H9 (cell line): ENCODE measurements at regions not wholly inside any gene's neighbourhood (a gene's known extent, or its start where the extent isn't known, plus 50 kb on each side); places are given as distances from the start of the nearest gene placed in this dataset.

Experiments
- DNase-seq: peaks from one replicate; pipeline ENCODE4 v3.0.0-alpha.2; 2017
- H2AFZ ChIP-seq: one replicate; pipeline ENCODE4 v1.6.1; 2013; ENCODE audit warnings: mild to moderate bottlenecking, low read length, control low read depth, moderate library complexity
- H2AK5ac ChIP-seq: 2 replicates; pipeline ENCODE4 v1.6.1; 2013; ENCODE audit warnings: low read length, control low read depth, mixed read lengths; ENCODE audit not compliant: insufficient read length
- H2BK120ac ChIP-seq: one replicate; pipeline ENCODE4 v1.6.1; 2013; ENCODE audit warnings: low read depth, mild to moderate bottlenecking, low read length, control low read depth, inconsistent platforms; ENCODE audit not compliant: poor library complexity, severe bottlenecking
- H2BK12ac ChIP-seq: 2 replicates; pipeline ENCODE4 v1.6.1; 2013; ENCODE audit warnings: low read length, control low read depth, mixed read lengths, low read depth; ENCODE audit not compliant: insufficient read length
- H2BK15ac ChIP-seq: 2 replicates; pipeline ENCODE4 v1.6.1; 2013; ENCODE audit warnings: low read depth, low read length, control low read depth
- H2BK20ac ChIP-seq: one replicate; pipeline ENCODE4 v1.6.1; 2013; ENCODE audit warnings: low read depth, mild to moderate bottlenecking, low read length, control low read depth, inconsistent platforms; ENCODE audit not compliant: poor library complexity, severe bottlenecking
- H2BK5ac ChIP-seq: 2 replicates; pipeline ENCODE4 v1.6.1; 2013; ENCODE audit warnings: low read length, control low read depth, mixed read lengths; ENCODE audit not compliant: insufficient read length
- H3K14ac ChIP-seq: 2 replicates; pipeline ENCODE4 v1.6.1; 2013; ENCODE audit warnings: low read length, control low read depth; ENCODE audit not compliant: insufficient read depth
- H3K18ac ChIP-seq: 2 replicates; pipeline ENCODE4 v1.6.1; 2013; ENCODE audit warnings: low read depth, mild to moderate bottlenecking, mixed read lengths, low read length, control low read depth; ENCODE audit not compliant: insufficient read length
- H3K23ac ChIP-seq: 2 replicates; pipeline ENCODE4 v1.6.1; 2013; ENCODE audit warnings: low read length, control low read depth, mixed read lengths, low read depth; ENCODE audit not compliant: insufficient read length
- H3K23me2 ChIP-seq: 2 replicates; pipeline ENCODE4 v1.6.1; 2013; ENCODE audit warnings: low read depth, mild to moderate bottlenecking, mixed read lengths, low read length, control low read depth; ENCODE audit not compliant: insufficient read length, poor library complexity, severe bottlenecking
- H3K27ac ChIP-seq: 2 replicates; pipeline ENCODE4 v1.5.1; 2013; ENCODE audit warnings: low read length, control low read depth, mixed read lengths, low read depth; ENCODE audit not compliant: insufficient read length
- H3K27me3 ChIP-seq: 2 replicates; pipeline ENCODE4 v1.6.1; 2013; ENCODE audit warnings: low read length, control low read depth, inconsistent platforms; ENCODE audit not compliant: insufficient read depth
- H3K4ac ChIP-seq: 2 replicates; pipeline ENCODE4 v1.6.1; 2013; ENCODE audit warnings: low read depth, mild to moderate bottlenecking, control low read depth, inconsistent platforms, low read length, moderate library complexity
- H3K4me1 ChIP-seq: 2 replicates; pipeline ENCODE4 v1.6.1; 2013; ENCODE audit warnings: low read length, control low read depth, inconsistent platforms; ENCODE audit not compliant: insufficient read depth
- H3K4me2 ChIP-seq: 2 replicates; pipeline ENCODE4 v1.6.1; 2013; ENCODE audit warnings: low read length, control low read depth, mixed read lengths; ENCODE audit not compliant: insufficient read length, insufficient read depth
- H3K56ac ChIP-seq: 2 replicates; pipeline ENCODE4 v1.6.1; 2013; ENCODE audit warnings: low read depth, mild to moderate bottlenecking, mixed read lengths, low read length, control low read depth; ENCODE audit not compliant: insufficient read length
- H3K79me1 ChIP-seq: 2 replicates; pipeline ENCODE4 v1.6.1; 2013; ENCODE audit warnings: low read depth, mild to moderate bottlenecking, moderate library complexity, low read length, control low read depth, inconsistent platforms; ENCODE audit not compliant: insufficient read depth, poor library complexity, severe bottlenecking
- H3K79me2 ChIP-seq: 2 replicates; pipeline ENCODE4 v1.6.1; 2013; ENCODE audit warnings: low read length, control low read depth, inconsistent platforms; ENCODE audit not compliant: insufficient read depth
- H3K9ac ChIP-seq: 2 replicates; pipeline ENCODE4 v1.6.1; 2013; ENCODE audit warnings: low read length, control low read depth, mixed read lengths; ENCODE audit not compliant: insufficient read length; ENCODE audit errors: extremely low read depth
- H3K9me3 ChIP-seq: one replicate; pipeline ENCODE4 v1.6.1; 2013; ENCODE audit warnings: low read depth, low read length, inconsistent platforms; ENCODE audit not compliant: control insufficient read depth
- H3T11ph ChIP-seq: one replicate; pipeline ENCODE4 v1.6.1; 2013; ENCODE audit warnings: mild to moderate bottlenecking, low read length, control low read depth, inconsistent platforms
- H4K20me1 ChIP-seq: one replicate; pipeline ENCODE4 v1.6.1; 2013; ENCODE audit not compliant: control insufficient read depth, insufficient read length, insufficient read depth
- H4K5ac ChIP-seq: 2 replicates; pipeline ENCODE4 v1.6.1; 2013; ENCODE audit warnings: low read depth, mild to moderate bottlenecking, mixed read lengths, low read length, control low read depth; ENCODE audit not compliant: insufficient read length
- H4K8ac ChIP-seq: replicated peaks from 2 replicates; pipeline ENCODE4 v1.6.1; 2013; ENCODE audit warnings: low read length, control low read depth, mixed read lengths, low read depth; ENCODE audit not compliant: insufficient read length
- H4K91ac ChIP-seq: 2 replicates; pipeline ENCODE4 v1.6.1; 2013; ENCODE audit warnings: low read depth, mild to moderate bottlenecking, moderate library complexity, mixed read lengths, low read length, control low read depth; ENCODE audit not compliant: insufficient read length
- H3K27ac Mint-ChIP-seq, 3 experiments: 2 replicates in 2 of 3; 3 replicates in 1 of 3; pipeline ENCODE4 v1.8.0; 2020 to 2021; ENCODE audit warnings: mixed read lengths in 3 of 3, mild to moderate bottlenecking in 1 of 3, moderate library complexity in 1 of 3
- H3K27me3 Mint-ChIP-seq: 2 replicates; pipeline ENCODE4 v1.8.0; 2021; ENCODE audit warnings: low read depth, mild to moderate bottlenecking, moderate library complexity, mixed read lengths
- H3K36me3 Mint-ChIP-seq, 3 experiments: 2 replicates in 2 of 3; 3 replicates in 1 of 3; pipeline ENCODE4 v1.8.0; 2020 to 2021; ENCODE audit warnings: low read depth in 3 of 3, mixed read lengths in 3 of 3; ENCODE audit not compliant: insufficient read depth in 1 of 3
- H3K4me1 Mint-ChIP-seq, 2 experiments: 2 replicates each; pipeline ENCODE4 v1.8.0; 2020; ENCODE audit warnings: mixed read lengths in 2 of 2
- H3K4me3 Mint-ChIP-seq, 2 experiments: 2 replicates in 1 of 2; 3 replicates in 1 of 2; pipeline ENCODE4 v1.8.0; 2020 to 2021; ENCODE audit warnings: mild to moderate bottlenecking in 2 of 2, mixed read lengths in 2 of 2, moderate library complexity in 1 of 2
- H3K9me3 Mint-ChIP-seq, 2 experiments: 2 replicates in 1 of 2; 3 replicates in 1 of 2; pipeline ENCODE4 v1.8.0; 2020; ENCODE audit warnings: mild to moderate bottlenecking in 2 of 2, mixed read lengths in 2 of 2, moderate library complexity in 1 of 2
- CTCF ChIP-seq: fragments of 200-600 bp; sonication (generic); conservative IDR thresholded peaks from 3 replicates; pipeline ENCODE4 v1.8.0; 2021; ENCODE audit warnings: antibody characterized with exemption, mild to moderate bottlenecking
- WGBS: extraction: QIAGEN DNeasy Blood & Tissue Kit; methylation state at CpG from one replicate; pipeline ENCODE4 v1.1.7; 2013; ENCODE audit warnings: missing lambda C conversion rate, low lambda C conversion rate, mixed read lengths; ENCODE audit not compliant: insufficient read length; ENCODE audit errors: extremely low coverage; 5-methylcytosine and 5-hydroxymethylcytosine counted together

- Histone ChIP-seq H2BK12ac (no peak overlapping the region), H3T11ph (no peak overlapping the region), H2AK5ac (no peak overlapping the region), H3K27me3 (no peaks in the 10 kb centered on the region), H3K9me3 (no peaks in the 10 kb centered on the region), H3K79me1 (no peaks in the 10 kb centered on the region), H3K4me1 (no peaks in the 10 kb centered on the region), H3K14ac (no peak overlapping the region), H4K20me1 (no peaks in the 10 kb centered on the region), H2BK15ac (no peak overlapping the region), H3K18ac (no peak overlapping the region), H2BK120ac (no peak overlapping the region), H3K79me2 (no peaks in the 10 kb centered on the region), H4K91ac (no peak overlapping the region), H3K23me2 (no peaks in the 10 kb centered on the region), H3K23ac (no peak overlapping the region), H3K56ac (no peak overlapping the region), H4K8ac (no peak overlapping the region), H2BK20ac (no peak overlapping the region), H3K9ac (no peak overlapping the region), H2BK5ac (no peak overlapping the region), H3K27ac (no peak overlapping the region), H3K4me2 (no peak overlapping the region), H2AFZ (no peak overlapping the region), H4K5ac (no peak overlapping the region), H3K4ac (no peak overlapping the region)
- no peaks in the 10 kb centered on the region for H3K27me3 Mint-ChIP-seq
- peaks cover 2 to 4% of the 10 kb centered on the region in 2 experiments; a peak in 2 of 5 replicates for H3K9me3 Mint-ChIP-seq
- H3K4me1 Mint-ChIP-seq = peaks cover 5 to 8% of the 10 kb centered on the region in 2 experiments
- TF ChIP-seq CTCF = no peak
- DNase-seq = no peak
- no CpG with 5 or more reads among the region's 12 CpGs for WGBS
- H3K36me3 Mint-ChIP-seq = peaks cover 0 to 19% (median 3%) of the 10 kb centered on the region in 3 experiments; a peak in 6 of 7 replicates
- no peak overlapping the region for H3K27ac Mint-ChIP-seq
- H3K4me3 Mint-ChIP-seq = no peak overlapping the region
Observed at GRCh38 chr4:189001283-189001970, 862.2 kb downstream of the TRIML1 start.
